Left cardiac atrium (tissue), 4 donors: ENCODE measurements at regions not wholly inside any gene's neighbourhood (a gene's known extent, or its start where the extent isn't known, plus 50 kb on each side); places are given as distances from the start of the nearest gene placed in this dataset.
A peak's percentile ranks its signal among the peaks of the same experiment; 100 is the strongest.

ENCODE experiments used
- ATAC-seq, 2 donors: fragments of 200-7000 bp; cut with Tn5 transposase; one replicate each; pipeline ENCODE4 v1.9.1; 2020; ENCODE audit warnings: mild to moderate bottlenecking in 2 of 2, moderate library complexity in 2 of 2
- DNase-seq: peaks from one replicate; pipeline ENCODE4 v3.0.0-alpha.2; 2020
- intact Hi-C, 2 donors: fragments of 100-400 bp; cut with DNase I; formaldehyde crosslinking; loops; one replicate each; pipeline versions ENCODE4 v1.14.1 to v1.15.1; 2022 to 2023
- donor health status: DM: no; HTN: yes; CAD: no.
- donor health status: DM: no; HTN: yes; CAD: no; lungs with severe emphysema.
- donor health status: DM: yes; HTN: yes; CAD: no.
- donor health status: Dilated cardiomyopathy.

- peak in 1 of 2 donors; percentile 15 for ATAC-seq
- DNase-seq, result no peak
- intact Hi-C loops, result no loop called here
Observed at GRCh38 chr6:15997586-15998388, 131.1 kb upstream of the MYLIP start.

GRCh38 chr6:15996030-15996429, 132.9 kb upstream of the MYLIP start:
- intact Hi-C loops, result no loop called here
- DNase-seq (no peak), ATAC-seq (no peak)

DNA sequence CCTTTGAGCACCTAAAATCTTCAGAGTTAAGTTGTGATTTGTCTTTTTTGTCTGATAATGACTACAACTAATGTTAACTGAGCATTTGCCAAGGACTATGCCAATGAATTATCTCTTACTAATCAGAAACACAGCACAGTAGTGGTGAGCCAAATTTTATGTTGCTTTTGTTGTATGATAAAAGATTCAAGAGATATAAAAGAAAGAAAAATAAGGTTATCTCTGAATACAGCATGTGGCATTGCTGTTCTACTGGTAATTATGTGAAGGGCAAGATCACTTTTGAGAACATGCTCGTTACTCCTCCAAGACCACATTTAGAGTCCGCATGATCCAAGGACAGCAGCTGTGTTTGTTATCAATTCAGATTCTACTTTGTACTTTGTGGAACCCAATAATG, 133.4 kb upstream of the MYLIP start:
- no peak for DNase-seq
- ATAC-seq, result no peak
- intact Hi-C loops, result no loop called here

GRCh38 chr6:15994814-15995459, 133.9 kb upstream of the MYLIP start:
- ATAC-seq (no peak), DNase-seq (no peak)
- intact Hi-C loops, result no loop called here

- DNase-seq (no peak), ATAC-seq (no peak)
- intact Hi-C loops, result no loop called here
Observed at GRCh38 chr6:15993716-15994228, 135.1 kb upstream of the MYLIP start.

DNA sequence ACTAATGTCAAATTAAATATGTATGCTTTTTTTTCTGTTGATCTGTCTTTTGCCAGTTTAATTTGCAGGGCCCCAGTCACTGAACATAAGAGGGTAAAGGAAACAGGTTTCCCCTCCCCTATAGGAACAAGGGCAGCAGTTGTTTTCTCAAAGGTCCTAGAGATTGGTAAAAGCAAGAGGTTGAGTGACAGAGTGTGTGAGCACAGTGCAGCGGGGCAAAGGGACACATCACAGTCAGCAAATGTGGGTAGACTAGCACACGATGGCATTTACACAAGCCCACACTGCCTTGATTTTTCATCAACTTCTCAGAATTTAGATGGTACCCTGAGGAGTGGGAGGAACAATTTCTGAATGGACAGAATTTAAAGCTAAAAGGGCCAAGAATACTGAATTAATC, 138.7 kb upstream of the MYLIP start:
- intact Hi-C loops, result no loop called here
- ATAC-seq, result no peak
- DNase-seq, result no peak

DNA sequence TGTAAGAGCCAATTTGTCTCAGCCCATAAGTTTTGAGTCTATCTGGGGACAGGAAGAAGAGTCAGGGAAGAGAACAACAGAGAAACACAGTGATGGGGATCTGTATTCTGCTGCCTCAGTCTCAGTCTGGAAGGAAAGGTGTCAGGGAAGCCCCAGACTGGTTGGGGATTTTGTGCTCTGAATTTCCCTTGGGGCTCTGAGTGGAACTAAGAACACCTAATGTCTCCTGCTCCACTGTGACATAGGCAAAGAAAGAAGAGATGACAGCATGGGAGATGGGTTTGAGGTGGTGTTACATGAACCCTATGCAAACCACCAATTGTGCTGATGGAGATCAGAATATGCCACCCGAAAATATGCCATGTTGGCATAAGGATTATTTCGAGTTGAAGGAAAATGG, 139.5 kb upstream of the MYLIP start:
- ATAC-seq (no peak), DNase-seq (no peak)
- intact Hi-C loops, result no loop called here

- peak in 1 of 2 donors; percentile 25 for ATAC-seq
- intact Hi-C loops, result no loop called here
- DNase-seq, result no peak
Observed at GRCh38 chr6:15987569-15987968, 141.3 kb upstream of the MYLIP start.

- DNase-seq (no peak), ATAC-seq (no peak)
- intact Hi-C loops, result no loop called here
Observed at GRCh38 chr6:15986027-15986629, 142.8 kb upstream of the MYLIP start.

DNA sequence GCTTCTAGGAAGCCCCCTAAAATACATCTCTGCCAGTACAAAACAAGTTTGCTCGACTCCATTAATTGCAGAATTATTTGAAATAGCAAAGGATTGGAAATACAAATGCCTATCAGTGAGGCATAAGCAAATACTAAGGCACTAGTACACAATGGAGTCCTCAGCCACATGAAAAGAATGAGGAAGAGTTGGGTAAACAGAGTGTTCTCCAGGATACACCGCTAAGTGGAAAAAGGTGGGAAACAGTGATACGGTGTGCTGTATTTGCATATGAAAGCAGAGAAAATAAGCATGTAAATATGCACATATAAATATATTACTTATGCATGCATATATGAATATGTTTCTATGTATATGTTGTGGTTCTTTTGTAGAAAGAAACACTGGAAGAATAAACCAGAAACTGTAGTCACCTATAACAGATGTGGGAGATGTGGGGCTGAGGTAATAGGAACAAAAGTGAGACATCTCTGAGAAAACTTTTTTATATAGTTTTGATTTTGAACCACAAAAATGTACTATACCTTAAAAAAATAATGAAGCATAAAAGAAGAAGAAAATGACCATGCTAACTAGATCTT, 143.4 kb upstream of the MYLIP start:
- DNase-seq (no peak), ATAC-seq (no peak)
- intact Hi-C loops, result no loop called here

GRCh38 chr6:15981956-15982355, 146.9 kb upstream of the MYLIP start:
- no peak for DNase-seq
- intact Hi-C loops, result no loop called here

DNA sequence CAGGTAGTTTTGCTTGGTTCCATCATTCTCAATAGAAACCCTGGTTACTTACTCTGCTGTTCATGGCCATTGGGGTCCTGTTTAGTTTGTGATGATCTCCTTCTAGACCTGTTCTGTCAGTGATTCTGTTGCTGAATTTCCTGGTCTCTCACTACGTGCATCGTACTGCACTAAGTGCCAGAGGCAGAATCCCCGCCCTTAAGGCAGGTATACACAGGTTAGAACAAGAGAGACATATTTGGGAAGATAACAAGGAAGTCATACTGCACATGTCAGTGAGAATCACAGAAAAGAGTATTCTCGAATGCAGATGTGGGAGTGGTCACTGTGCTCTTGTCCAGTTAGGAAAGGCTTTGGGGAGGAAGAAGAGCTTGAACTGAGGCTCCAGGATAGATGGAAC, 148.1 kb upstream of the MYLIP start:
- DNase-seq (no peak), ATAC-seq (no peak)
- intact Hi-C loops, result no loop called here

More at GRCh38 chr6:15981956-15982355, 146.9 kb upstream of the MYLIP start:
- no peak for ATAC-seq

DNA sequence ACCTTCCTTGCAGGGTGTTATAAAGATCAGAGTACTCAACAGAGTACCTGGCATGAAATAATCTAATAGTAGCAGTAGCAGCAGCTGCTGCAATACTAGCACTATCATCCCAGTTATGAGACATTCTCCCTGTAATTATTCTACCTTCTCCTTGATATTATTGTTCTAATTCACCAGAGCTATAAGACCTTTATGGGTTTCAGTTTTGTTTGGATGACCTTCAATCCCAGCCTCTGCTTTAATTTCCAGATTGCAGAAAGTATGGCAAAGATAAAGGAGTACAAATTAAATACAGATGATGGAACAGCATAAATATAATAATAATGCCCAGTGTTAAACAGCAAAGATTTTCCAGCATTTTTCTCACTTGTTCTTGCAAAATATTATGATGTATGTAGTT, 150.5 kb upstream of the MYLIP start:
- intact Hi-C loops, result no loop called here
- no peak for DNase-seq
- no peak for ATAC-seq

- ATAC-seq, result no peak
- intact Hi-C loops, result no loop called here
- no peak for DNase-seq
Observed at GRCh38 chr6:15977050-15977449, 151.8 kb upstream of the MYLIP start.

GRCh38 chr6:15974817-15975216, 154.1 kb upstream of the MYLIP start:
- DNase-seq (no peak), ATAC-seq (no peak)
- intact Hi-C loops, result no loop called here

GRCh38 chr6:15970517-15970916, 158.4 kb upstream of the MYLIP start:
- intact Hi-C loops, result no loop called here
- ATAC-seq, result no peak
- DNase-seq, result no peak

DNA sequence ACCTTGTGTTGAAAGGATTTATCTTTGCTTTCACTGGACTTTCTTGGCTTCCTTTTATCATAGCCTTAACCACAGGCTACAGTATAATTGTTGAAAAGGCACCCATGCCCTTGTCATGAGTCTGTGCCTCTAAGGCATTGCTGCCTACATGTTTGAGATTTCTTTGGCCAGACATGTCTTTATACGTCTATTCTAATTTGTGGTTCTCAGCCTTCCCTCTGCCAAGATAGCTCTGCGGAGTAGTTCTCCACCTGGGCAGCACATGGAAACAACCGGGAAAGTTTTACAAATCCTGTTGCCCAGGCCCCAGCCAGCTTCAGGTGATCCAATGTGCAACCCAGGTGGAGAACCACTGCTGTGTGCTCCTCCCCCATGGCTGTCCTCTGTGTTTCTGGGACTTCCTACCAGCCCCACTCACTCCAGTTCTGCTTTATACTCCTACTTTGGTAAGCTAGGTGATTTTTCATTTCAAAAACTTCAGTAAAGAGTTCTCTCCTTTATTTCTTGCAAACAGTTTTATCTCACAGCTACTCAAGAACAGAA, 159.6 kb upstream of the MYLIP start:
- DNase-seq, result no peak
- no peak for ATAC-seq
- intact Hi-C loops, result no loop called here

- intact Hi-C loops, result no loop called here
- ATAC-seq, result no peak
- DNase-seq, result no peak
Observed at GRCh38 chr6:15968519-15968918, 160.4 kb upstream of the MYLIP start.

DNA sequence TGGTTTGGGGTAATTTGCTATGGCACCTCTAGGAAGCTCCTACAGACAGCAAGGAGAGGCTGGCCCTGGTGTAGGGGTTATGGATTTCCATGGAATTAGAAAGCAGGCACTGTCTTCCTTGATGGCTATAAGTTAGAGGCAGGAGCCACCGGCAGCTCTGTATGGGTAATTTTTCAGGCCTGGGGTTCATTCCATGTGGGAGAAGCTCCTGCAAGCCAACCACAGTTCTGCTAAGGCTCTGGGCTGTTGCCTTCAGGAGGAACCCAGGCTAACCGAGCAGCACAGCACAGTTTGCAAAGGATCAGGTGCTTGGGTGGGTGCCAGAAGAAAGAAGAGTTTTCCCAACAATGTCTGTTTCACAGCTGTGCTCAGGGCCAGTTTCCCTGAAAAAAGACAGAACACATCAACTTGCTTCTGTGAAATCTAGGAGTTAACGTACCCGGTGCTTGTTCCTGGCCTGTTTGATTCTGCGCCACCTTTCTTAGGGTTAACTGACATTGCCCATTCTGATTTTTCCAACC, 162.8 kb upstream of the MYLIP start:
- DNase-seq, result no peak
- intact Hi-C loops, result no loop called here
- no peak for ATAC-seq

DNA sequence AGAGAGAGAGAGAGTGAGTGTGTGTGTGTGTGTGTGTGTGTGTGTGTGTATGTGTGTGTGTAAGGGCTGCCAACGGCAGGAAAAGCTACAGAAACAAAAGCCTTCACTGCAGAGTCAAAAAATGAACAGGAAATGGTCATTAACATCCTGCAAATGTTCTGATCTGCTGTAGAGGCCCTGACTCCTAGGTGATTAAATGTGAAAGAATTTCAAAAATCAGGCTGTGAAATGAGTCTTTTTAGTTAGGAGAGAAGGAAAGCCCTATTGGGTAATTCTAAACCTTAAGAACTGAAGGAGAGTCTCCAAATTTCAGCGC, 166.5 kb upstream of the MYLIP start:
- ATAC-seq (peak in 1 of 2 donors; percentile 38), DNase-seq (no peak)
- intact Hi-C loops, result no loop called here
